ENCODE measurements at regions not wholly inside any gene's neighbourhood (a gene's known extent, or its start where the extent isn't known, plus 50 kb on each side); places are given as distances from the start of the nearest gene placed in this dataset.

DNA sequence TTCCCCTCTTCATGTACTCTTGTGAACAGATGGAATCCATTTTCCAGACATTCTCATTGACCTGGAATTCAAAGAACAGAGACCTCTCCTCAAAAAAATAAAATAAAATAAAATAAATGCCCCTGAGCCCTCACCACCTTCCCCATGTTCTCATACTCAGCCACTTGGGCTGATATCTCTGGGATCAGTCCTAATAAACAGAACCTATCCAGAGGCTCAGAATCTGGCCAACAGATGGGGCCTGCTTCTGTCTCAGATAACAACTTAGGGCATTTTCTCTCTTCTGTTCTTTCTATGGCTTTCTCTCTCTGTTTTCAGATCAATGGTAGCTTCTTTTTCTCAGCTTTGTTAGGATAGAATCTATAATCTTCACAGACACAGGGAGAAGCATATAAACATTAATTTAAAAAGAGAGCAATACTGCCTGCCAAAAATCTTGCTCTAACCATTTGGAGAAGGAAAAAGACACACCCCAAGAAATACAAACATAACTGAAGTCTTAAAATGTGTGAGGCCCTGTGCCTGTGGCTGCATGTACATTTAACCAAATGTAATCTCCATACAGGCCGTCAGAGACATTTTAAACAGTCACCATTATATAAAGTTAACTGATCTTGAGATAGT lies 907.1 kb downstream of the FAT4 start:
- TF ChIP-seq POLR2AphosphoS5 (IDR thresholded peaks at IDR 0.05) = no peak
- TF ChIP-seq, protein P1, sequence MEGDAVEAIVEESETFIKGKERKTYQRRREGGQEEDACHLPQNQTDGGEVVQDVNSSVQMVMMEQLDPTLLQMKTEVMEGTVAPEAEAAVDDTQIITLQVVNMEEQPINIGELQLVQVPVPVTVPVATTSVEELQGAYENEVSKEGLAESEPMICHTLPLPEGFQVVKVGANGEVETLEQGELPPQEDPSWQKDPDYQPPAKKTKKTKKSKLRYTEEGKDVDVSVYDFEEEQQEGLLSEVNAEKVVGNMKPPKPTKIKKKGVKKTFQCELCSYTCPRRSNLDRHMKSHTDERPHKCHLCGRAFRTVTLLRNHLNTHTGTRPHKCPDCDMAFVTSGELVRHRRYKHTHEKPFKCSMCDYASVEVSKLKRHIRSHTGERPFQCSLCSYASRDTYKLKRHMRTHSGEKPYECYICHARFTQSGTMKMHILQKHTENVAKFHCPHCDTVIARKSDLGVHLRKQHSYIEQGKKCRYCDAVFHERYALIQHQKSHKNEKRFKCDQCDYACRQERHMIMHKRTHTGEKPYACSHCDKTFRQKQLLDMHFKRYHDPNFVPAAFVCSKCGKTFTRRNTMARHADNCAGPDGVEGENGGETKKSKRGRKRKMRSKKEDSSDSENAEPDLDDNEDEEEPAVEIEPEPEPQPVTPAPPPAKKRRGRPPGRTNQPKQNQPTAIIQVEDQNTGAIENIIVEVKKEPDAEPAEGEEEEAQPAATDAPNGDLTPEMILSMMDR (IDR thresholded peaks at IDR 0.05 in 8 of 11, conservative IDR thresholded peaks at IDR 0.05 in 3 of 11) = no peak

Data from spleen (tissue), 7 donors.